Kidney epithelial cell (primary cell): ENCODE measurements at regions not wholly inside any gene's neighbourhood (a gene's known extent, or its start where the extent isn't known, plus 50 kb on each side); places are given as distances from the start of the nearest gene placed in this dataset.

ENCODE experiments used
- DNase-seq: peaks from one replicate; pipeline ENCODE4 v3.0.0-alpha.2; 2010; ENCODE audit warnings: low read depth
- H3K27me3 ChIP-seq: 2 replicates; pipeline ENCODE4 v1.6.0; 2011; ENCODE audit warnings: low read length; ENCODE audit not compliant: control insufficient read depth, insufficient read depth
- H3K36me3 ChIP-seq: 2 replicates; pipeline ENCODE4 v1.5.1; 2011; ENCODE audit warnings: low read length; ENCODE audit not compliant: control insufficient read depth, insufficient read depth
- H3K4me3 ChIP-seq: 2 replicates; pipeline ENCODE4 v1.5.1; 2011; ENCODE audit warnings: low read depth, mild to moderate bottlenecking, control low read depth, low read length
- CTCF ChIP-seq: IDR thresholded peaks from 2 replicates; pipeline ENCODE4 v1.5.1; 2011; ENCODE audit warnings: mild to moderate bottlenecking, moderate library complexity, low read length, control low read depth, inconsistent platforms; ENCODE audit not compliant: insufficient read depth, poor library complexity, severe bottlenecking

- no peak for TF ChIP-seq CTCF
- DNase-seq, result no peak
- no peaks in the 10 kb centered on the region for H3K27me3 ChIP-seq
- no peaks in the 10 kb centered on the region for H3K36me3 ChIP-seq
- H3K4me3 ChIP-seq, result no peak overlapping the region
Measured at GRCh38 chr1:55476445-55477015, 261.4 kb upstream of the USP24 start.

GRCh38 chr1:55474168-55474786 lies 259.1 kb upstream of the USP24 start:
- TF ChIP-seq CTCF, result no peak
- Histone ChIP-seq H3K27me3 (no peaks in the 10 kb centered on the region), H3K36me3 (no peaks in the 10 kb centered on the region), H3K4me3 (no peak overlapping the region)
- no peak for DNase-seq

GRCh38 chr1:55473661-55474060 lies 258.5 kb upstream of the USP24 start:
- Histone ChIP-seq H3K36me3 (no peaks in the 10 kb centered on the region), H3K27me3 (no peaks in the 10 kb centered on the region), H3K4me3 (no peak overlapping the region)
- DNase-seq, result no peak
- no peak for TF ChIP-seq CTCF

GRCh38 chr1:55472784-55473183 lies 257.6 kb upstream of the USP24 start:
- DNase-seq, result no peak
- H3K4me3 ChIP-seq, result no peak overlapping the region
- H3K27me3 ChIP-seq, result no peaks in the 10 kb centered on the region
- H3K36me3 ChIP-seq, result no peaks in the 10 kb centered on the region
- no peak for TF ChIP-seq CTCF

- H3K27me3 ChIP-seq, result no peaks in the 10 kb centered on the region
- TF ChIP-seq CTCF, result no peak
- DNase-seq, result no peak
- no peak overlapping the region for H3K4me3 ChIP-seq
- H3K36me3 ChIP-seq, result no peaks in the 10 kb centered on the region
Measured at GRCh38 chr1:55472115-55472514, 257.0 kb upstream of the USP24 start.

- H3K4me3 ChIP-seq, result no peak overlapping the region
- no peak for DNase-seq
- no peaks in the 10 kb centered on the region for H3K27me3 ChIP-seq
- H3K36me3 ChIP-seq, result no peaks in the 10 kb centered on the region
- no peak for TF ChIP-seq CTCF
Measured at GRCh38 chr1:55468142-55468795, 253.1 kb upstream of the USP24 start.
